Right lobe of liver (tissue), 4 donors: ENCODE measurements at regions not wholly inside any gene's neighbourhood (a gene's known extent, or its start where the extent isn't known, plus 50 kb on each side); places are given as distances from the start of the nearest gene placed in this dataset.

Experiments
- POLR2A ChIP-seq: fragments of 450-650 bp; IDR thresholded peaks from one replicate; pipeline ENCODE4 v1.6.1; 2017; ENCODE audit warnings: antibody characterized with exemption, mild to moderate bottlenecking
- TF ChIP-seq, protein P1 (sequence below), 4 donors: fragments of 200-600 bp in 3 of 4; fragments of 450-650 bp in 1 of 4; IDR thresholded peaks; one replicate each; pipeline versions ENCODE4 v1.5.1 to v1.8.0; 2016 to 2022; ENCODE audit warnings: antibody characterized with exemption in 4 of 4, mild to moderate bottlenecking in 2 of 4
- donor health status: DM: no; HTN: no; CAD: no.
- donor health status: DM: no; HTN: no; CAD: no.
- donor health status: DM: no; HTN: yes; CAD: no.

DNA sequence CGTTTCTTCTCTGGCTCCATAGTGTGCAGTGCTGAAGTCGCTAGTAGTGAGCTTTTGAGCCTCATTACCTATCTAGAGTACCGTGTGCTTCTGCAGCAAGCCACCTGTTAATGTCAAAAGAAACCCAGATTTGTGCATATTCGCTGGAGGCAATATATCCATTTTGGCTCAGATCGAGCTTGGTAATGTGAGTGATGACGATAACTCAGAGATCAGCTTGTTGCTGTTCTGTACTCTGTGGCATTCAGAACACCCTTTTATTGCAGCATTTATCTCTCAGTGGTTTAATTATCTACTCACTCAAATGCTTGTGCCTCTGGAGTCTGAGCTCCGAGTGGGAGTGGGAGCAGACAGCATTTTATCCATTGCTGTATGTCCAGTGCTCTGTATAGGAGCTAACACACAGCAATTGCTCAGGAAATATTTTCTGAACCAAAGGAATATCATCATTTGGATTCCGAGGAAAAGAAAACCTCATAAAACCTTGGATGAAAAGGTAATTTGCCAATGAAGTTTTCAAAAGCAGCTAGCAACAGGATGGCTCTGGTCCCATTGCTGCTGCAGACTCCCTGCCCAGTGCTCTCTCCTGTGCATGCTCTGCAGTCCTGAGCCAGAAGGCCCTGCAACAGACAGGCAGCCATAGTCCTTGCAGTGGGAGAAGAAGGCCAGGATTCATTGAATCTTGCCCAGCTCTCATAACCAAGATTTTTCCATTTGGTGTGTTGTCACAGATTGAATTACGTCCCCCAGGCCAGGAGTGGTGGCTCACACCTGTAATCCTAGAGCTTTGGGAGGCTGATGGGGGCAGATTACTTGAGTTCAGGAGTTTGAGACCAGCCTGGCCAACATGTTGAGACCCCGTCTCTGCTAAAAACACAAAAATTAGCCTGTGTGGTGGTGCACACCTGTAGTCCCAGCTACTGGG, 183.8 kb downstream of the MYCN start:
- TF ChIP-seq, protein P1, sequence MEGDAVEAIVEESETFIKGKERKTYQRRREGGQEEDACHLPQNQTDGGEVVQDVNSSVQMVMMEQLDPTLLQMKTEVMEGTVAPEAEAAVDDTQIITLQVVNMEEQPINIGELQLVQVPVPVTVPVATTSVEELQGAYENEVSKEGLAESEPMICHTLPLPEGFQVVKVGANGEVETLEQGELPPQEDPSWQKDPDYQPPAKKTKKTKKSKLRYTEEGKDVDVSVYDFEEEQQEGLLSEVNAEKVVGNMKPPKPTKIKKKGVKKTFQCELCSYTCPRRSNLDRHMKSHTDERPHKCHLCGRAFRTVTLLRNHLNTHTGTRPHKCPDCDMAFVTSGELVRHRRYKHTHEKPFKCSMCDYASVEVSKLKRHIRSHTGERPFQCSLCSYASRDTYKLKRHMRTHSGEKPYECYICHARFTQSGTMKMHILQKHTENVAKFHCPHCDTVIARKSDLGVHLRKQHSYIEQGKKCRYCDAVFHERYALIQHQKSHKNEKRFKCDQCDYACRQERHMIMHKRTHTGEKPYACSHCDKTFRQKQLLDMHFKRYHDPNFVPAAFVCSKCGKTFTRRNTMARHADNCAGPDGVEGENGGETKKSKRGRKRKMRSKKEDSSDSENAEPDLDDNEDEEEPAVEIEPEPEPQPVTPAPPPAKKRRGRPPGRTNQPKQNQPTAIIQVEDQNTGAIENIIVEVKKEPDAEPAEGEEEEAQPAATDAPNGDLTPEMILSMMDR (IDR thresholded peaks at IDR 0.05), result no peak
- TF ChIP-seq POLR2A, result no peak
